ENCODE measurements at regions not wholly inside any gene's neighbourhood (a gene's known extent, or its start where the extent isn't known, plus 50 kb on each side); places are given as distances from the start of the nearest gene placed in this dataset.

GRCh38 chr12:130216031-130216430 is 53.8 kb downstream of the FZD10 start:
- DNase-seq (ENCODE audit: low read depth, low spot score) = no peak

- DNase-seq (ENCODE audit: low read depth, low spot score) = no peak
Observed at GRCh38 chr12:130218682-130219081, 56.4 kb downstream of the FZD10 start.

GRCh38 chr12:130219929-130220705 is 57.9 kb downstream of the FZD10 start:
- DNase-seq (ENCODE audit: low read depth, low spot score) = no peak

GRCh38 chr12:130220706-130221100 is 58.4 kb downstream of the FZD10 start:
- no peak for DNase-seq (ENCODE audit: low read depth, low spot score)

GRCh38 chr12:130222519-130223218 is 60.4 kb downstream of the FZD10 start:
- DNase-seq (ENCODE audit: low read depth, low spot score) = peak; percentile 61

- no peak for DNase-seq (ENCODE audit: low read depth, low spot score)
Observed at GRCh38 chr12:130223767-130224244, 61.5 kb downstream of the FZD10 start.

- no peak for DNase-seq (ENCODE audit: low read depth, low spot score)
Observed at GRCh38 chr12:130224613-130225012, 62.3 kb downstream of the FZD10 start.

- no peak for DNase-seq (ENCODE audit: low read depth, low spot score)
Observed at GRCh38 chr12:130225347-130225746, 63.1 kb downstream of the FZD10 start.

GRCh38 chr12:130226126-130226525 is 63.9 kb downstream of the FZD10 start:
- DNase-seq (ENCODE audit: low read depth, low spot score) = peak; percentile 18

GRCh38 chr12:130226771-130227170 is 64.5 kb downstream of the FZD10 start:
- no peak for DNase-seq (ENCODE audit: low read depth, low spot score)

GRCh38 chr12:130227641-130228040 is 65.4 kb downstream of the FZD10 start:
- no peak for DNase-seq (ENCODE audit: low read depth, low spot score)

- no peak for DNase-seq (ENCODE audit: low read depth, low spot score)
Observed at GRCh38 chr12:130236446-130236845, 74.2 kb downstream of the FZD10 start.

GRCh38 chr12:130240831-130241590 is 78.7 kb downstream of the FZD10 start:
- DNase-seq (ENCODE audit: low read depth, low spot score) = no peak

- no peak for DNase-seq (ENCODE audit: low read depth, low spot score)
Observed at GRCh38 chr12:130242506-130242905, 80.2 kb downstream of the FZD10 start.

- no peak for DNase-seq (ENCODE audit: low read depth, low spot score)
Observed at GRCh38 chr12:130245251-130245650, 83.0 kb downstream of the FZD10 start.

GRCh38 chr12:130246560-130246959 is 84.3 kb downstream of the FZD10 start:
- DNase-seq (ENCODE audit: low read depth, low spot score) = no peak

GRCh38 chr12:130247634-130248237 is 85.5 kb downstream of the FZD10 start:
- no peak for DNase-seq (ENCODE audit: low read depth, low spot score)

GRCh38 chr12:130249376-130249775 is 87.1 kb downstream of the FZD10 start:
- peak; percentile 50 for DNase-seq (ENCODE audit: low read depth, low spot score)

GRCh38 chr12:130251236-130251780 is 86.4 kb upstream of the PIWIL1 start:
- no peak for DNase-seq (ENCODE audit: low read depth, low spot score)

- DNase-seq (ENCODE audit: low read depth, low spot score) = no peak
Observed at GRCh38 chr12:130253866-130254265, 83.8 kb upstream of the PIWIL1 start.

- peak; percentile 82 for DNase-seq (ENCODE audit: low read depth, low spot score)
Observed at GRCh38 chr12:130254461-130255276, 83.0 kb upstream of the PIWIL1 start.

Measured in ELF-1 (cell line).